Activated T-helper 2 cell treated with anti-CD3 and anti-CD28 coated beads, Interferon-gamma antibody, Interleukin-2, Interleukin-4, amounts not matched to agents 10 μg/mL and 5 μg/mL and 100 μg/mL, durations not matched to agents 14 hours and 24 hours and 36 hours (primary cell): ENCODE measurements at regions not wholly inside any gene's neighbourhood (a gene's known extent, or its start where the extent isn't known, plus 50 kb on each side); places are given as distances from the start of the nearest gene placed in this dataset.
"Not testable (repeated sequence)": the region's sequence is repeated elsewhere in the genome, so short reads cannot be mapped to it uniquely, and the experiment has no call there.

Source experiments
- DNase-seq: peaks from one replicate; pipeline ENCODE4 v3.0.0; 2021; ENCODE audit warnings: low spot score
- H3K27ac Mint-ChIP-seq: one replicate; pipeline ENCODE4 v1.8.0; 2021; ENCODE audit warnings: mixed read lengths
- H3K27me3 Mint-ChIP-seq: one replicate; pipeline ENCODE4 v1.8.0; 2021; ENCODE audit warnings: low read depth, mixed read lengths
- H3K36me3 Mint-ChIP-seq: one replicate; pipeline ENCODE4 v1.8.0; 2021; ENCODE audit warnings: low read depth, mixed read lengths
- H3K4me1 Mint-ChIP-seq: one replicate; pipeline ENCODE4 v1.8.0; 2021; ENCODE audit warnings: low read depth, mixed read lengths
- H3K4me3 Mint-ChIP-seq: one replicate; pipeline ENCODE4 v1.8.0; 2021; ENCODE audit warnings: low read depth, mild to moderate bottlenecking, moderate library complexity, mixed read lengths
- H3K9me3 Mint-ChIP-seq: one replicate; pipeline ENCODE4 v1.8.0; 2021; ENCODE audit warnings: mixed read lengths
- intact Hi-C: fragments of 100-400 bp; cut with micrococcal nuclease; formaldehyde crosslinking; loops from one replicate; pipeline ENCODE4 v1.15.1; 2023

GRCh38 chr1:38168365-38168764 is 121.8 kb upstream of the POU3F1 start:
- H3K9me3 Mint-ChIP-seq, result no peaks in the 10 kb centered on the region
- no peaks in the 10 kb centered on the region for H3K4me1 Mint-ChIP-seq
- no peaks in the 10 kb centered on the region for H3K36me3 Mint-ChIP-seq
- H3K4me3 Mint-ChIP-seq, result no peak overlapping the region
- intact Hi-C loops, result no loop called here
- H3K27ac Mint-ChIP-seq, result no peak overlapping the region
- DNase-seq, result no peak
- H3K27me3 Mint-ChIP-seq, result no peaks in the 10 kb centered on the region

GRCh38 chr1:38166461-38166860 is 119.9 kb upstream of the POU3F1 start:
- Mint-ChIP-seq H3K4me1 (no peaks in the 10 kb centered on the region), H3K36me3 (no peaks in the 10 kb centered on the region)

GRCh38 chr1:38153778-38154470 is 107.3 kb upstream of the POU3F1 start:
- intact Hi-C loops, result no loop called here
- Mint-ChIP-seq H3K27me3 (peaks cover 2% of the 10 kb centered on the region), H3K9me3 (no peaks in the 10 kb centered on the region), H3K4me3 (no peak overlapping the region), H3K27ac (no peak overlapping the region), H3K4me1 (no peaks in the 10 kb centered on the region), H3K36me3 (no peaks in the 10 kb centered on the region)
- no peak for DNase-seq

More at GRCh38 chr1:38166461-38166860, 119.9 kb upstream of the POU3F1 start:
- H3K27me3 Mint-ChIP-seq, result peaks cover 3% of the 10 kb centered on the region
- H3K27ac Mint-ChIP-seq, result no peak overlapping the region
- H3K9me3 Mint-ChIP-seq, result no peaks in the 10 kb centered on the region
- H3K4me3 Mint-ChIP-seq, result no peak overlapping the region
- DNase-seq, result no peak
- intact Hi-C loops, result no loop called here

GRCh38 chr1:38153066-38153777 is 106.6 kb upstream of the POU3F1 start:
- intact Hi-C loops, result no loop called here
- peaks cover 2% of the 10 kb centered on the region for H3K27me3 Mint-ChIP-seq

GRCh38 chr1:38152351-38153065 is 105.9 kb upstream of the POU3F1 start:
- H3K4me1 Mint-ChIP-seq, result no peaks in the 10 kb centered on the region
- no peaks in the 10 kb centered on the region for H3K36me3 Mint-ChIP-seq
- DNase-seq, result no peak
- intact Hi-C loops, result no loop called here
- peaks cover 2% of the 10 kb centered on the region for H3K27me3 Mint-ChIP-seq
- H3K9me3 Mint-ChIP-seq, result no peaks in the 10 kb centered on the region
- H3K4me3 Mint-ChIP-seq, result no peak overlapping the region
- H3K27ac Mint-ChIP-seq, result no peak overlapping the region

More at GRCh38 chr1:38153066-38153777, 106.6 kb upstream of the POU3F1 start:
- no peak for DNase-seq
- Mint-ChIP-seq H3K36me3 (no peaks in the 10 kb centered on the region), H3K4me3 (no peak overlapping the region), H3K9me3 (no peaks in the 10 kb centered on the region), H3K27ac (no peak overlapping the region), H3K4me1 (no peaks in the 10 kb centered on the region)

- no peaks in the 10 kb centered on the region for H3K36me3 Mint-ChIP-seq
- no peaks in the 10 kb centered on the region for H3K9me3 Mint-ChIP-seq
- H3K4me3 Mint-ChIP-seq, result no peak overlapping the region
- DNase-seq, result no peak
- H3K27me3 Mint-ChIP-seq, result peaks cover 2% of the 10 kb centered on the region
- no peaks in the 10 kb centered on the region for H3K4me1 Mint-ChIP-seq
- intact Hi-C loops, result no loop called here
- no peak overlapping the region for H3K27ac Mint-ChIP-seq
These were observed 104.8 kb upstream of the POU3F1 start for GRCh38 chr1:38151399-38151798.

- DNase-seq, H3K9me3 Mint-ChIP-seq, H3K4me1 Mint-ChIP-seq, H3K36me3 Mint-ChIP-seq, H3K27ac Mint-ChIP-seq, H3K4me3 Mint-ChIP-seq, intact Hi-C loops: not testable (repeated sequence)
- peaks cover 19% of the 10 kb centered on the region for H3K27me3 Mint-ChIP-seq
These were observed 99.5 kb upstream of the POU3F1 start for GRCh38 chr1:38146079-38146478.

- no peak for DNase-seq
- Mint-ChIP-seq H3K27me3 (peaks cover 38% of the 10 kb centered on the region), H3K27ac (no peak overlapping the region), H3K4me3 (no peak overlapping the region), H3K4me1 (no peaks in the 10 kb centered on the region), H3K9me3 (peaks cover 6% of the 10 kb centered on the region), H3K36me3 (no peaks in the 10 kb centered on the region)
- intact Hi-C loops, result no loop called here
These were observed 96.0 kb upstream of the POU3F1 start for GRCh38 chr1:38142606-38143005.

- Mint-ChIP-seq H3K36me3 (no peaks in the 10 kb centered on the region), H3K4me3 (no peak overlapping the region), H3K27me3 (peaks cover 46% of the 10 kb centered on the region), H3K9me3 (peaks cover 6% of the 10 kb centered on the region), H3K4me1 (no peaks in the 10 kb centered on the region), H3K27ac (no peak overlapping the region)
- no peak for DNase-seq
- intact Hi-C loops, result no loop called here
These were observed 94.9 kb upstream of the POU3F1 start for GRCh38 chr1:38141483-38141882.

- peaks cover 61% of the 10 kb centered on the region for H3K27me3 Mint-ChIP-seq
- H3K9me3 Mint-ChIP-seq, result no peaks in the 10 kb centered on the region
- H3K36me3 Mint-ChIP-seq, result no peaks in the 10 kb centered on the region
- H3K27ac Mint-ChIP-seq, result no peak overlapping the region
- no peaks in the 10 kb centered on the region for H3K4me1 Mint-ChIP-seq
- intact Hi-C loops, result no loop called here
- DNase-seq, result no peak
- H3K4me3 Mint-ChIP-seq, result no peak overlapping the region
These were observed 93.3 kb upstream of the POU3F1 start for GRCh38 chr1:38139738-38140487.

- no peak for DNase-seq
- H3K27me3 Mint-ChIP-seq, result peaks cover 72% of the 10 kb centered on the region
- H3K4me3 Mint-ChIP-seq, result no peak overlapping the region
- no peaks in the 10 kb centered on the region for H3K9me3 Mint-ChIP-seq
- H3K36me3 Mint-ChIP-seq, result no peaks in the 10 kb centered on the region
- no peak overlapping the region for H3K27ac Mint-ChIP-seq
- H3K4me1 Mint-ChIP-seq, result no peaks in the 10 kb centered on the region
- intact Hi-C loops, result no loop called here
These were observed 92.1 kb upstream of the POU3F1 start for GRCh38 chr1:38138498-38139233.

GRCh38 chr1:38137164-38137563 is 90.6 kb upstream of the POU3F1 start:
- peaks cover 70% of the 10 kb centered on the region for H3K27me3 Mint-ChIP-seq
- no peaks in the 10 kb centered on the region for H3K36me3 Mint-ChIP-seq
- H3K4me1 Mint-ChIP-seq, result no peaks in the 10 kb centered on the region
- no peak overlapping the region for H3K27ac Mint-ChIP-seq
- H3K9me3 Mint-ChIP-seq, result no peaks in the 10 kb centered on the region
- DNase-seq, result no peak
- H3K4me3 Mint-ChIP-seq, result no peak overlapping the region
- intact Hi-C loops, result no loop called here
